ENCODE measurements at regions not wholly inside any gene's neighbourhood (a gene's known extent, or its start where the extent isn't known, plus 50 kb on each side); places are given as distances from the start of the nearest gene placed in this dataset.

DNA sequence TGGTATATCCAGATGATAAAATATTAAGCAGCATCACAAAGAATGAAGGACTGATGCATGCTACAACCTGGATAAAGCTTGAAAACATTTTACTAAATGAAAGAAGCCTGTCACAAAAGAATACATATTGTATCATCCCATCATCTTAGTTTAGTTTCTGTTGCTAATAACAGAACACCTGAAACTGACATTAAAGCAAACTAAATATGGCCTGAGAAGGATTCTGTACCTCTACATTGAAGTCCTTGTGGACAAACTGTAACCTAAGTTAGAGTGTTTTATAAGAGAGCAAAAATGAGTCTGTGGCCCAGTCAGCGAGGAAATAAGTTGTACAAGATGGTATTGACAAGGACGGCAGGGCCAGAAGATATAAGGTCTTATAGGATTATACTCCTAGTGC, 261.0 kb upstream of the CPHXL start:
- ChIA-PET POLR2A (no interaction called here), CTCF (no interaction called here)
- DNase-seq (ENCODE audit: low read depth, low spot score) (no peak), ATAC-seq (no peak)
- TF ChIP-seq SIN3A (IDR thresholded peaks at IDR 0.05; ENCODE audit: borderline replicate concordance, insufficient read depth, low read depth, low read length) (no peak), POLR2AphosphoS5 (IDR thresholded peaks at IDR 0.05; ENCODE audit: low read depth, low read length) (no peak), TCF7L2 (IDR thresholded peaks at IDR 0.05; ENCODE audit: low read depth, low read length) (no peak)
- TF ChIP-seq, protein P1, sequence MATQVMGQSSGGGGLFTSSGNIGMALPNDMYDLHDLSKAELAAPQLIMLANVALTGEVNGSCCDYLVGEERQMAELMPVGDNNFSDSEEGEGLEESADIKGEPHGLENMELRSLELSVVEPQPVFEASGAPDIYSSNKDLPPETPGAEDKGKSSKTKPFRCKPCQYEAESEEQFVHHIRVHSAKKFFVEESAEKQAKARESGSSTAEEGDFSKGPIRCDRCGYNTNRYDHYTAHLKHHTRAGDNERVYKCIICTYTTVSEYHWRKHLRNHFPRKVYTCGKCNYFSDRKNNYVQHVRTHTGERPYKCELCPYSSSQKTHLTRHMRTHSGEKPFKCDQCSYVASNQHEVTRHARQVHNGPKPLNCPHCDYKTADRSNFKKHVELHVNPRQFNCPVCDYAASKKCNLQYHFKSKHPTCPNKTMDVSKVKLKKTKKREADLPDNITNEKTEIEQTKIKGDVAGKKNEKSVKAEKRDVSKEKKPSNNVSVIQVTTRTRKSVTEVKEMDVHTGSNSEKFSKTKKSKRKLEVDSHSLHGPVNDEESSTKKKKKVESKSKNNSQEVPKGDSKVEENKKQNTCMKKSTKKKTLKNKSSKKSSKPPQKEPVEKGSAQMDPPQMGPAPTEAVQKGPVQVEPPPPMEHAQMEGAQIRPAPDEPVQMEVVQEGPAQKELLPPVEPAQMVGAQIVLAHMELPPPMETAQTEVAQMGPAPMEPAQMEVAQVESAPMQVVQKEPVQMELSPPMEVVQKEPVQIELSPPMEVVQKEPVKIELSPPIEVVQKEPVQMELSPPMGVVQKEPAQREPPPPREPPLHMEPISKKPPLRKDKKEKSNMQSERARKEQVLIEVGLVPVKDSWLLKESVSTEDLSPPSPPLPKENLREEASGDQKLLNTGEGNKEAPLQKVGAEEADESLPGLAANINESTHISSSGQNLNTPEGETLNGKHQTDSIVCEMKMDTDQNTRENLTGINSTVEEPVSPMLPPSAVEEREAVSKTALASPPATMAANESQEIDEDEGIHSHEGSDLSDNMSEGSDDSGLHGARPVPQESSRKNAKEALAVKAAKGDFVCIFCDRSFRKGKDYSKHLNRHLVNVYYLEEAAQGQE (IDR thresholded peaks at IDR 0.05; ENCODE audit: insufficient read depth in 1 of 2, low read depth in 2 of 2, low read length in 1 of 2) = no peak
- TF ChIP-seq, protein P2, sequence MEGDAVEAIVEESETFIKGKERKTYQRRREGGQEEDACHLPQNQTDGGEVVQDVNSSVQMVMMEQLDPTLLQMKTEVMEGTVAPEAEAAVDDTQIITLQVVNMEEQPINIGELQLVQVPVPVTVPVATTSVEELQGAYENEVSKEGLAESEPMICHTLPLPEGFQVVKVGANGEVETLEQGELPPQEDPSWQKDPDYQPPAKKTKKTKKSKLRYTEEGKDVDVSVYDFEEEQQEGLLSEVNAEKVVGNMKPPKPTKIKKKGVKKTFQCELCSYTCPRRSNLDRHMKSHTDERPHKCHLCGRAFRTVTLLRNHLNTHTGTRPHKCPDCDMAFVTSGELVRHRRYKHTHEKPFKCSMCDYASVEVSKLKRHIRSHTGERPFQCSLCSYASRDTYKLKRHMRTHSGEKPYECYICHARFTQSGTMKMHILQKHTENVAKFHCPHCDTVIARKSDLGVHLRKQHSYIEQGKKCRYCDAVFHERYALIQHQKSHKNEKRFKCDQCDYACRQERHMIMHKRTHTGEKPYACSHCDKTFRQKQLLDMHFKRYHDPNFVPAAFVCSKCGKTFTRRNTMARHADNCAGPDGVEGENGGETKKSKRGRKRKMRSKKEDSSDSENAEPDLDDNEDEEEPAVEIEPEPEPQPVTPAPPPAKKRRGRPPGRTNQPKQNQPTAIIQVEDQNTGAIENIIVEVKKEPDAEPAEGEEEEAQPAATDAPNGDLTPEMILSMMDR (IDR thresholded peaks at IDR 0.05) = no peak
- Histone ChIP-seq H3K36me3 (ENCODE audit: control insufficient read depth, insufficient read depth, low read length) (no peaks in the 10 kb centered on the region), H3K27ac (ENCODE audit: low read length) (no peak overlapping the region), H3K4me3 (ENCODE audit: low read depth in 2 of 2, low read length in 2 of 2) (no peak overlapping the region), H3K27me3 (ENCODE audit: control insufficient read depth, insufficient read depth, low read length) (no peaks in the 10 kb centered on the region), H3K9me3 (ENCODE audit: control insufficient read depth, insufficient read depth, low read depth, low read length) (no peaks in the 10 kb centered on the region), H3K4me1 (ENCODE audit: control insufficient read depth, insufficient read depth, low read length) (no peaks in the 10 kb centered on the region)
- BruUV-seq (replicated peaks) = no TSS peak
- in situ Hi-C loops (cut with HindIII; ENCODE audit: low pct_unique_long_range_greater_than_20kb, low sequenced_read_pairs) = no loop called here
- intact Hi-C loops (cut with micrococcal nuclease; ENCODE audit: unreplicated experiment) = no loop called here

DNA sequence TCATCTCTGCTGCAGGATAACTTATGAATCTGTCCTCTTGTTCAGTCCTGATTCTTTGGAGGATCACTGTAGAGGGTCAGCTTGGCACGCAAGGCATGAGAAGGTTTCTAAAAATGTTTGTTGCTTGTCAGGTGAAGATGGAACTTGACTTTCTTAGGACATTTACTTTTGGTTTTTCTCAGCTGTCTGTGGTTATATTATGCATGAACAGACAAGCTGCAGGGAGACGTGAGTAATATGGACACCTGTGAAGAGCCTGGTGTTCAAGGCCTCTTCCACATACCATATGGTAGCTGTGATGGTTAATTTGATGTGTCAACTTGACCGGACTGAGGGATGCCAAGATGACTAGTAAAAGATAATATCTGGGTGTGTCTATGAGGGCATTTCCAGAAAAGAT, 270.2 kb upstream of the CPHXL start:
- no peak overlapping the region for H3K27ac ChIP-seq (ENCODE audit: low read length)
- BruUV-seq (replicated peaks) = no TSS peak
- no peak overlapping the region for H3K4me3 ChIP-seq (ENCODE audit: low read depth in 2 of 2, low read length in 2 of 2)
- H3K9me3 ChIP-seq (ENCODE audit: control insufficient read depth, insufficient read depth, low read depth, low read length) = no peaks in the 10 kb centered on the region
- ChIA-PET POLR2A (no interaction called here), CTCF (no interaction called here)
- ATAC-seq (no peak), DNase-seq (ENCODE audit: low read depth, low spot score) (no peak)
- intact Hi-C loops (cut with micrococcal nuclease; ENCODE audit: unreplicated experiment) (no loop called here), in situ Hi-C loops (cut with HindIII; ENCODE audit: low pct_unique_long_range_greater_than_20kb, low sequenced_read_pairs) (no loop called here)
- no peak for TF ChIP-seq POLR2AphosphoS5 (IDR thresholded peaks at IDR 0.05; ENCODE audit: low read depth, low read length)
- H3K27me3 ChIP-seq (ENCODE audit: control insufficient read depth, insufficient read depth, low read length) = no peaks in the 10 kb centered on the region
- H3K4me1 ChIP-seq (ENCODE audit: control insufficient read depth, insufficient read depth, low read length) = no peaks in the 10 kb centered on the region
- no peaks in the 10 kb centered on the region for H3K36me3 ChIP-seq (ENCODE audit: control insufficient read depth, insufficient read depth, low read length)

DNA sequence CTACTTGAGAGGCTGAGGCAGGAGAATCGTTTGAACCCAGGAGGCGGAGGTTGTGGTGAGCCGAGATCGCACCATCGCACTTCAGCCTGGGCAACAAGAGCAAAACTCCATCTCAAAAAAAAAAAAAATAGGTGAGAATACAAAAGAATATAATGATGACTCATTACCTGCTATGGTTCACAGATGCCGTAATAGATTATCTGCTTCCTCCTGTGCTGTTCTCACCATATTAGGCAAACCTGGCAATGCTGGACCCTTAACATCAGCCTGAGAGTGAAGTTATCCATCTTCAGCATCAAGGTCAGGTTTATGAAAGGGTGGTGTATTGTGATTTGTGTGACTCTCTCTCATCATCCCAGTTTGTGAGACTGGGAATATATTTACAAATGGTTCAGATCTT, 271.3 kb upstream of the CPHXL start:
- no peak for DNase-seq (ENCODE audit: low read depth, low spot score)
- H3K9me3 ChIP-seq (ENCODE audit: control insufficient read depth, insufficient read depth, low read depth, low read length) = no peaks in the 10 kb centered on the region
- in situ Hi-C loops (cut with HindIII; ENCODE audit: low pct_unique_long_range_greater_than_20kb, low sequenced_read_pairs) = no loop called here

More for the DNA sequence above, 271.3 kb upstream of the CPHXL start:
- Histone ChIP-seq H3K36me3 (ENCODE audit: control insufficient read depth, insufficient read depth, low read length) (no peaks in the 10 kb centered on the region), H3K27me3 (ENCODE audit: control insufficient read depth, insufficient read depth, low read length) (no peaks in the 10 kb centered on the region), H3K4me3 (ENCODE audit: low read depth in 2 of 2, low read length in 2 of 2) (no peak overlapping the region), H3K27ac (ENCODE audit: low read length) (no peak overlapping the region), H3K4me1 (ENCODE audit: control insufficient read depth, insufficient read depth, low read length) (no peaks in the 10 kb centered on the region)
- no peak for ATAC-seq
- intact Hi-C loops (cut with micrococcal nuclease; ENCODE audit: unreplicated experiment) = no loop called here
- ChIA-PET CTCF (no interaction called here), POLR2A (no interaction called here)
- no peak for TF ChIP-seq POLR2AphosphoS5 (IDR thresholded peaks at IDR 0.05; ENCODE audit: low read depth, low read length)
- BruUV-seq (replicated peaks) = no TSS peak
